ENCODE measurements at regions not wholly inside any gene's neighbourhood (a gene's known extent, or its start where the extent isn't known, plus 50 kb on each side); places are given as distances from the start of the nearest gene placed in this dataset.

DNA sequence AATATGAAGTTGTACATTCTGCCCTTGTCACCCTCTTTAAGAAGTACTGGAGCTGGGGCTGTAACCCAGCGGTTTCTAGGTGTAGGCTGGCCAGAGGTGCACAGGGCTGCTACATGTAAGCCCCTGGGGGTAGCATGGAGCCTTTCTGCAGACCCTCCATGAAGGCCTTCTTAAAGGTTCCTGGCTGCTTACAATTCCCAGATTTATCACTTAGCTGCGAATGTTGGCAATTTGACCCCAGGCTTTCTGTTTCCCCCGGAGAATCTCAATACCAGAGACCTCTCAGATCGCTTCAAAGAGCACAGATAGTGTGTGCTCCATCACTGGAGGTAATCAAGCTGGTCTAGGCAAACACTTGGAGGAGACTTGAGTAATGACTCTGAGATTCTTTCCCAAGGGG, 309.4 kb downstream of the CBLN1 start:
- H3K36me3 ChIP-seq: no peaks in the 10 kb centered on the region
- no peaks in the 10 kb centered on the region for H3K27me3 ChIP-seq
- no peak for DNase-seq
- no peak overlapping the region for H3K27ac ChIP-seq
- no peaks in the 10 kb centered on the region for H3K4me1 ChIP-seq
- TF ChIP-seq POLR2AphosphoS5 (IDR thresholded peaks at IDR 0.05) (no peak), CTCF (IDR thresholded peaks at IDR 0.05) (no peak), EP300 (IDR thresholded peaks at IDR 0.05) (no peak), POLR2A (IDR thresholded peaks at IDR 0.05) (no peak)
- H3K9me3 ChIP-seq: peaks cover 0 to 5% (median 0%) of the 10 kb centered on the region in 4 donors
- intact Hi-C loops (cut with DNase I; ENCODE audit: low total_unique reads): no loop called here
- no peak overlapping the region for H3K4me3 ChIP-seq
- 69 to 88% (median 81%) methylated on average over 4 of the region's 4 CpGs for WGBS, 5 donors

DNA sequence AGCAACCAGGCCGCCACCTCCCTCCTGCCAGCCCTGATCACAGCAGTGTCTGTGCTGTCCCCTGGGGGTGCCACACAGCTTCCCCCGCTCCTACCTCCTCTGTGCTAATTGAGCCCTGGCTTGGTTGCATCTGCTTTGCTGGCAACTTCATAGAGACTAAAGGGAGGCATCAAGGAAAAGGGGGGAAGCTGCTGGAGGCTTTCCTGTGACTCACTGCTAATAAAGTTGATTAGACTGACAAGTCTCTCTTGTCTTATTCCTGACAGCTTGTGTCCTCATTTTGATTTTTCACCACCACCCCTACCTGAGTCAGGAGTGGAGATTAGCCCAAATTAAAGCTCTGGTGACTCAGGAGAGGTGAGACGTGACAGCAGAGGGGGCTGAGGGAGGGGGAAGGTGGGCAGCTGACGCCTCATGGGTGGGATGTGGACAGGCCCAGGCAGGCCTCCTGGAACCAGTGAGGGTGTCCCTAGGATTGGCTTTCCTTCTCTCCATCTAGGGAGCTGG, 310.0 kb downstream of the CBLN1 start:
- intact Hi-C loops (cut with DNase I; ENCODE audit: low total_unique reads): no loop called here
- no peaks in the 10 kb centered on the region for H3K4me1 ChIP-seq
- WGBS, 5 donors: 57 to 80% (median 70%) methylated on average over 3 to 4 of the region's 4 CpGs
- DNase-seq: no peak
- TF ChIP-seq POLR2AphosphoS5 (IDR thresholded peaks at IDR 0.05): no peak
- H3K27ac ChIP-seq: no peak overlapping the region
- no peaks in the 10 kb centered on the region for H3K27me3 ChIP-seq
- no peaks in the 10 kb centered on the region for H3K36me3 ChIP-seq
- H3K9me3 ChIP-seq: no peaks in the 10 kb centered on the region
- no peak overlapping the region for H3K4me3 ChIP-seq

- Histone ChIP-seq H3K9me3 (no peaks in the 10 kb centered on the region), H3K4me1 (peaks cover 0 to 3% (median 0%) of the 10 kb centered on the region in 4 donors), H3K27ac (no peak overlapping the region), H3K4me3 (no peak overlapping the region), H3K27me3 (no peaks in the 10 kb centered on the region), H3K36me3 (no peaks in the 10 kb centered on the region)
- 73 to 88% (median 86%) methylated on average over 7 of the region's 7 CpGs for WGBS, 5 donors
- intact Hi-C loops (cut with DNase I; ENCODE audit: low total_unique reads): no loop called here
- no peak for DNase-seq
- TF ChIP-seq POLR2A (IDR thresholded peaks at IDR 0.05) (no peak), POLR2AphosphoS5 (IDR thresholded peaks at IDR 0.05) (no peak), CTCF (IDR thresholded peaks at IDR 0.05) (no peak), EP300 (IDR thresholded peaks at IDR 0.05) (no peak)
Observed at GRCh38 chr16:48970216-48970615, 311.4 kb downstream of the CBLN1 start.

DNA sequence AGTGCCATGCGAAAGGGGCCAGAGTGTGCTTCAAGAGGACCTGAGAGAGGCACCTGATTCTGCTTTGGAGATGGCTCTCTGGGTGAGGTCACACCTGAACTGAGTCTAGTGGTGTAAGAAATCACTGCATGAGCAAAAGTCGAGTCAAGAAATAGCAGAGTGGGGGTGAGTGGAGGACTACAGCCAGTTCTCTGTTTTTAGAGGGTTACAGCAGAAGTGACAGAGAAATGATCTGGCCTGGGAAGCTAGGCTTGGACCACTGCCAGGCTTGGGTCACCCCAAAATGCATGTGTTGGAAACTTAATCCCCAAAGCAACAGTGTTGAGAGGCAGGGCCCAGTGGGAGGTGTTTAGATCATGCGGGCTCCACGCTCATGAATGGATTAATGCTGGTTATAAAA, 312.0 kb downstream of the CBLN1 start:
- no peak overlapping the region for H3K4me3 ChIP-seq
- H3K4me1 ChIP-seq: peaks cover 0 to 3% (median 0%) of the 10 kb centered on the region in 4 donors
- no peak for DNase-seq
- 81 to 89% (median 87%) methylated on average over 4 of the region's 4 CpGs for WGBS, 5 donors
- no peaks in the 10 kb centered on the region for H3K27me3 ChIP-seq
- H3K9me3 ChIP-seq: no peaks in the 10 kb centered on the region
- intact Hi-C loops (cut with DNase I; ENCODE audit: low total_unique reads): no loop called here
- no peak overlapping the region for H3K27ac ChIP-seq
- no peaks in the 10 kb centered on the region for H3K36me3 ChIP-seq
- TF ChIP-seq POLR2AphosphoS5 (IDR thresholded peaks at IDR 0.05): no peak

GRCh38 chr16:48965386-48965785, 316.3 kb downstream of the CBLN1 start:
- Histone ChIP-seq H3K36me3 (no peaks in the 10 kb centered on the region), H3K4me1 (peaks cover 0 to 3% (median 0%) of the 10 kb centered on the region in 4 donors), H3K27ac (no peak overlapping the region), H3K4me3 (no peak overlapping the region), H3K27me3 (no peaks in the 10 kb centered on the region), H3K9me3 (peaks cover 0 to 8% (median 2%) of the 10 kb centered on the region in 4 donors)
- peak in 1 of 2 donors; percentile 31 for DNase-seq
- no peak for TF ChIP-seq POLR2AphosphoS5 (IDR thresholded peaks at IDR 0.05)
- no peak for TF ChIP-seq CTCF (IDR thresholded peaks at IDR 0.05)
- TF ChIP-seq EP300 (IDR thresholded peaks at IDR 0.05): no peak
- no peak for TF ChIP-seq POLR2A (IDR thresholded peaks at IDR 0.05)
- 13 to 29% (median 20%) methylated on average over 3 of the region's 3 CpGs for WGBS, 5 donors
- intact Hi-C loops (cut with DNase I; ENCODE audit: low total_unique reads): no loop called here
